Neural progenitor cell (in vitro differentiated cells): ENCODE measurements at regions not wholly inside any gene's neighbourhood (a gene's known extent, or its start where the extent isn't known, plus 50 kb on each side); places are given as distances from the start of the nearest gene placed in this dataset.

Experiments used
- CTCF ChIP-seq: fragments of 200-600 bp; sonication (generic); IDR thresholded peaks from 2 replicates; pipeline ENCODE4 v1.5.1; 2017; ENCODE audit warnings: antibody characterized with exemption, mild to moderate bottlenecking
- EZH2phosphoT487 ChIP-seq: fragments of 200-600 bp; sonication (generic); IDR thresholded peaks from 2 replicates; pipeline ENCODE4 v1.6.1; 2017; ENCODE audit warnings: antibody characterized with exemption

- no peak for TF ChIP-seq CTCF
- no peak for TF ChIP-seq EZH2phosphoT487
These were observed 191.0 kb upstream of the SOX1 start for GRCh38 chr13:111875915-111876314.
